22Rv1 (cell line): ENCODE measurements at regions not wholly inside any gene's neighbourhood (a gene's known extent, or its start where the extent isn't known, plus 50 kb on each side); places are given as distances from the start of the nearest gene placed in this dataset.

Source experiments
- H3K27ac ChIP-seq: fragments of 450-650 bp; 2 replicates; pipeline ENCODE4 v1.5.1; 2017
- ZFX ChIP-seq: fragments of 450-650 bp; IDR thresholded peaks from 2 replicates; pipeline ENCODE4 v1.6.1; 2017; ENCODE audit warnings: antibody characterized with exemption, borderline replicate concordance
- TF ChIP-seq, protein P1 (sequence below): fragments of 450-650 bp; IDR thresholded peaks from 2 replicates; pipeline ENCODE4 v1.5.1; 2017; ENCODE audit warnings: mild to moderate bottlenecking

DNA sequence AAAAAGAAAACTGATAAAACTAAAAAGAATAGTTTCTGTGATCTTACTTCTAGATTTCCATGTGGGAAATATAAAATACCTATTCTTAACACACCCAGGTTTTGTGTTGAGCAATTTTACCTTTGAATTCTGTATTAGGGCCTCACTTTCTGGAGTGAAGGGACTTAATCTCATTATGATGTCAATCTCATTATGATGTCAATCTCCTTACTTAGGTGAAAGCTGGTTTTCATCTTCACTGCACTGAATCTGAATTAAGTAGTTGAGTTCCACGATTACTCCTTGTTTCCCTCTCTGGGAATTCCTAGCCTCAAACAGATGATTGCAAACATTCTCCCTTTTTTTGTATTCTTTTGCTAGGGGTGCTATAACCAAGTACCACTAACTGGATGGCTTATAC, 1367.2 kb downstream of the EFNB2 start:
- H3K27ac ChIP-seq: no peak overlapping the region
- TF ChIP-seq ZFX: no peak
- TF ChIP-seq, protein P1, sequence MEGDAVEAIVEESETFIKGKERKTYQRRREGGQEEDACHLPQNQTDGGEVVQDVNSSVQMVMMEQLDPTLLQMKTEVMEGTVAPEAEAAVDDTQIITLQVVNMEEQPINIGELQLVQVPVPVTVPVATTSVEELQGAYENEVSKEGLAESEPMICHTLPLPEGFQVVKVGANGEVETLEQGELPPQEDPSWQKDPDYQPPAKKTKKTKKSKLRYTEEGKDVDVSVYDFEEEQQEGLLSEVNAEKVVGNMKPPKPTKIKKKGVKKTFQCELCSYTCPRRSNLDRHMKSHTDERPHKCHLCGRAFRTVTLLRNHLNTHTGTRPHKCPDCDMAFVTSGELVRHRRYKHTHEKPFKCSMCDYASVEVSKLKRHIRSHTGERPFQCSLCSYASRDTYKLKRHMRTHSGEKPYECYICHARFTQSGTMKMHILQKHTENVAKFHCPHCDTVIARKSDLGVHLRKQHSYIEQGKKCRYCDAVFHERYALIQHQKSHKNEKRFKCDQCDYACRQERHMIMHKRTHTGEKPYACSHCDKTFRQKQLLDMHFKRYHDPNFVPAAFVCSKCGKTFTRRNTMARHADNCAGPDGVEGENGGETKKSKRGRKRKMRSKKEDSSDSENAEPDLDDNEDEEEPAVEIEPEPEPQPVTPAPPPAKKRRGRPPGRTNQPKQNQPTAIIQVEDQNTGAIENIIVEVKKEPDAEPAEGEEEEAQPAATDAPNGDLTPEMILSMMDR: no peak

DNA sequence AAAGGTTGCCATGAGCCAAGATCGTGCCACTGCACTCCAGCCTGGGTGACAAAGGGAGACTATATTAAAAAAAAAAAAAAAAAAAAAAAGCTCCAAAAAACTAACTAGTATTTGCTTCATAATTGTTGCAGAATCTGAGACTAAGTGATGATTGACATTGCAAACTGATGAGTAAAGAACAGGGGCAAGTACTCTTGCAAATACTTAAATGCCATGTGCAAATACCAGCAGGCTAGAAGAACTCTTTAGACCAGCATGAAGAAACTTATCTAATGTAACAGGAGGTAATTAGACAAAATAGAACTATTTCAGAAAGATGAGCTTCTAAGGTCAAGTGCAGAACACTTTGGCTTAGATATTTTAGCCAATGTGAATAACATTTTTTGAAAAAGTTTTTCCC, 1368.1 kb downstream of the EFNB2 start:
- TF ChIP-seq ZFX: no peak
- TF ChIP-seq, protein P1: no peak
- no peak overlapping the region for H3K27ac ChIP-seq

DNA sequence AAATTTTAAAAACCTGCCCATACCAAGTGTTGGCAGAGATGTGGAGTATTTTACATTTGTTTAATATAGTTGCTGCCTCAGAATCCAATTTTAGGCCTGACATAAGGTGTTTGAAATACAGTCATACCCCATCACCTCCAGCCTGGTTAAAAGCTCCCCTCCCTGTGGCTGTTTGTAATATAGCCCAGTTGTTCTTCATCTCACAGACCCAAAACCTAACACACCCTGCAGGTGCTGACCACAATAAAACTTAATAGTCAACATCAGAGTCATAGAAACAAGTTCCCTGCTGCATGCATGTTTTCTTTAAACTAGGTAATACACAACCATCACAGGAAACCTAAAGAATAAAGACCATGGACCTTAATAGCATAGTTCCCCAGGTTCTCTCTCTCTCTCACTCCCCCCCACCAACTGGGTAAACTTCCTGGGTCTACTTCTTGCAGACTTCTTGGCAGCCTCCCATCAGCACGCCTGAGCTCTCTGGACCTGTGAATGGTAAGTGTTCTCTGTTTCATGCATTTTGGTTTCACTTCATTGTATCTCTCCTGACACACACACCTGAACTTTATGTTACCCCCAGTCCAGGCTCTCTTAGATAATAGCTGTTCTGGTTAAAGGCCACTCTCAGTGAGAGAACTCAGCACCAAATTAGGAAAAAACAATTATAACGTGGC, 1369.9 kb downstream of the EFNB2 start:
- TF ChIP-seq, protein P1: no peak
- TF ChIP-seq ZFX: no peak

DNA sequence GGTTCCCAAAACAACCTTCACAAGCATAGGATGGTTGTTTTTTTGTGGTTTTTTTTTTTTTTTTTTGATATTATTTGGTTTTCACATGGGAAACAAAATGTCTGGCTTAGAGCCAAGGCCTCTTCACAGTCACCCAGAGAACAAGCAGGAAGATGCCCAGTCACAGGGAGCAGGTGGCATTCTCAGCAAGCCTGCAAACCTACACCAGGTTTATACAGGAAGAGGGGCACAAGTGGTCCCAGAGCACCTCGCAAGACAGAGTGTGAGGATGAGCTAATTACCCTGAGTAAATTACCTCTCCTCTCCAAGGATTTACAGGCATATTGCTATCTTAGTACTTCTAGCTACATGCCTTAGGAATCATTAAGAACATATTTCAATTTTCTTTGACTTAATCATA, 1375.6 kb downstream of the EFNB2 start:
- TF ChIP-seq, protein P1: no peak
- TF ChIP-seq ZFX: no peak
- no peak overlapping the region for H3K27ac ChIP-seq

More for the DNA sequence above, 1369.9 kb downstream of the EFNB2 start:
- no peak overlapping the region for H3K27ac ChIP-seq

DNA sequence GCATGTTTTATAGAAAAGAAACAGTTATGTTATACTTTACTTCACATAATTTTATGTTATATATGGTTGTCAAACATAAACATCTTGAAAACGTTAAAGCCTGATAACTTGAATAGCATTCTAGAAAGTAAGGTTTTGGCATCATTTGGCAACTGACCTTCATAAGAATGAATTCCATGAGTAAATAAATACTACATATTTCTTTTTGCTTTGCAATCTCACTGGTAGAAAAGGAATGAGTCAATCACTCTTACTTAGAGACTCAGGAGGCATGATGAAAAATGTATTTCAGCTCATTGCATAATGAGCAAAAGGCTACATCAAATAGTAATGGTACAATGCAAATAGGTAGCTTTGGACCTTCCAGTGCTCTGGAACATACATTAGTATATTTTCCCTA, 1381.9 kb downstream of the EFNB2 start:
- TF ChIP-seq, protein P1: no peak
- TF ChIP-seq ZFX: no peak
- H3K27ac ChIP-seq: no peak overlapping the region

DNA sequence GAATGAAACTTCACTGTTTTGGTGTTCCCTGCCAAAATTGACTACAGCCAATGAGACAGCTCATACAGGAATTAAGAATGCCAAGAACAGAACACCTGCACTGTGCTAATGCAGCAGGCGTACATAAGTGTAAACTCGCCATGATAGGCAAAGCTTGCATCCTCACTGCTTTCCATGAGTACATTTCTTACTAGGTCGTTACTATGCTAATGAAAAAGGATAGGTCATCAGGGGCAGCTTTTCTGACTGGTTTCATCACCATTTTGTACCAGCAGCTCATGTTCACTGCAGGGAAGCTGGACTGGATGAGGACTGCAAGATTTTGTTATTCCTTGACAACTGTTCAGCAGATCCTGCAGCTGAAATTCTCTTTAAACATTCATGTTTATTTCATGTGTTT, 1383.8 kb downstream of the EFNB2 start:
- TF ChIP-seq ZFX: no peak
- TF ChIP-seq, protein P1: no peak
- no peak overlapping the region for H3K27ac ChIP-seq

DNA sequence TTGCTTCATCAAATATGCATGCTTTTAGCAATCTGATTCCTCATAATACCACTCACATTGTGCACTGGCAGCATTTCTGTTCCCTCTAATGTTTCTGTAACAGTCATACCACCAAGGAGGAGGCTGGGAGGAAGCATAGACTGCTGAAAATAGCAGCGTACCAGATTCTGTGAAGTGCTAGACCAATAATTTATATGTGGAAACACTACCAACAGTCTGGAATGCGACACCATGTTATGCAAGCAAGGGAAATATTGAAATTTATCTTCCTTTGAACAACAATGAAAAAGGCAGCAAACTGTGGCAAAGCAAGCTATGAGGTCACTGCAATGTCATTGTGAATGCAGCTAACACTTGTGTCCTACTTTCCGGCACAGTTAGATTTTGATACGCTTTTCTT, 1388.0 kb downstream of the EFNB2 start:
- H3K27ac ChIP-seq: no peak overlapping the region
- TF ChIP-seq, protein P1: no peak
- TF ChIP-seq ZFX: no peak
